Tibial nerve (tissue), 4 donors: ENCODE measurements at regions not wholly inside any gene's neighbourhood (a gene's known extent, or its start where the extent isn't known, plus 50 kb on each side); places are given as distances from the start of the nearest gene placed in this dataset.

ENCODE experiments used
- CTCF ChIP-seq, 5 experiments: fragments of 200-600 bp in 3 of 5; fragments of 450-650 bp in 2 of 5; sonication (generic) in 3 of 5; IDR thresholded peaks; one replicate each; pipeline ENCODE4 v1.5.1; 2016 to 2019; ENCODE audit warnings: antibody characterized with exemption in 5 of 5, mild to moderate bottlenecking in 3 of 5, moderate library complexity in 2 of 5
- EP300 ChIP-seq, 2 donors: sonication (generic); formaldehyde crosslinking; IDR thresholded peaks; one replicate each; pipeline ENCODE4 v1.6.1; 2017; ENCODE audit warnings: antibody characterized with exemption in 2 of 2, mild to moderate bottlenecking in 1 of 2
- POLR2A ChIP-seq, 2 donors: fragments of 450-650 bp; IDR thresholded peaks; one replicate each; pipeline ENCODE4 v1.6.1; 2017; ENCODE audit warnings: antibody characterized with exemption in 2 of 2, mild to moderate bottlenecking in 2 of 2, moderate library complexity in 2 of 2

- TF ChIP-seq CTCF (IDR thresholded peaks at IDR 0.05) = no peak
- no peak for TF ChIP-seq EP300 (IDR thresholded peaks at IDR 0.05)
- TF ChIP-seq POLR2A (IDR thresholded peaks at IDR 0.05) = no peak
Observed at GRCh38 chr18:10141559-10141958, 227.7 kb downstream of the VAPA start.
